ENCODE measurements at regions not wholly inside any gene's neighbourhood (a gene's known extent, or its start where the extent isn't known, plus 50 kb on each side); places are given as distances from the start of the nearest gene placed in this dataset.

GRCh38 chr6:170128811-170129681, 161.8 kb downstream of the DLL1 start:
- 83 to 89% methylated on average over 19 to 31 of the region's 34 CpGs for WGBS, 2 donors
- intact Hi-C loops (cut with DNase I) = no loop called here
- Histone ChIP-seq H3K36me3 (replicated peaks in 1 of 2; ENCODE audit: insufficient read depth in 1 of 2, low read depth in 2 of 2) (no peaks in the 10 kb centered on the region), H3K27ac (no peak overlapping the region), H3K9me3 (no peaks in the 10 kb centered on the region), H3K4me3 (no peak overlapping the region), H3K27me3 (no peaks in the 10 kb centered on the region), H3K4me1 (peaks cover 28% of the 10 kb centered on the region)
- no peak for ATAC-seq
- no peak for TF ChIP-seq CTCF (IDR thresholded peaks at IDR 0.05)
- TF ChIP-seq POLR2A (IDR thresholded peaks at IDR 0.05) = no peak
- peak in 3 of 4 donors; percentile 1 to 7 (median 6) for DNase-seq

GRCh38 chr6:170128346-170128745, 162.5 kb downstream of the DLL1 start:
- ATAC-seq = no peak
- 84 to 85% methylated on average over 10 of the region's 10 CpGs for WGBS, 2 donors
- no peak overlapping the region for H3K4me3 ChIP-seq
- H3K36me3 ChIP-seq (replicated peaks in 1 of 2; ENCODE audit: insufficient read depth in 1 of 2, low read depth in 2 of 2) = no peaks in the 10 kb centered on the region
- peaks cover 24% of the 10 kb centered on the region for H3K4me1 ChIP-seq
- no peaks in the 10 kb centered on the region for H3K27me3 ChIP-seq
- no peak for DNase-seq
- TF ChIP-seq CTCF (IDR thresholded peaks at IDR 0.05) (no peak), POLR2A (IDR thresholded peaks at IDR 0.05) (no peak)
- no peak overlapping the region for H3K27ac ChIP-seq
- no peaks in the 10 kb centered on the region for H3K9me3 ChIP-seq
- intact Hi-C loops (cut with DNase I) = no loop called here

GRCh38 chr6:170127151-170127550, 163.7 kb downstream of the DLL1 start:
- Histone ChIP-seq H3K27me3 (no peaks in the 10 kb centered on the region), H3K27ac (no peak overlapping the region), H3K4me3 (no peak overlapping the region), H3K9me3 (no peaks in the 10 kb centered on the region), H3K4me1 (peaks cover 23% of the 10 kb centered on the region), H3K36me3 (replicated peaks in 1 of 2; ENCODE audit: insufficient read depth in 1 of 2, low read depth in 2 of 2) (no peaks in the 10 kb centered on the region)
- intact Hi-C loops (cut with DNase I) = no loop called here
- DNase-seq (peak in 1 of 4 donors; percentile 5), ATAC-seq (no peak)
- no peak for TF ChIP-seq POLR2A (IDR thresholded peaks at IDR 0.05)
- TF ChIP-seq CTCF (IDR thresholded peaks at IDR 0.05) = no peak
- 92 to 93% methylated on average over 9 of the region's 9 CpGs for WGBS, 2 donors

GRCh38 chr6:170125456-170126300, 165.2 kb downstream of the DLL1 start:
- Histone ChIP-seq H3K4me3 (no peak overlapping the region), H3K9me3 (no peaks in the 10 kb centered on the region), H3K4me1 (peaks cover 23% of the 10 kb centered on the region), H3K27ac (peak overlapping the region in 1 of 4 donors; percentile 60), H3K27me3 (no peaks in the 10 kb centered on the region), H3K36me3 (replicated peaks in 1 of 2; ENCODE audit: insufficient read depth in 1 of 2, low read depth in 2 of 2) (no peaks in the 10 kb centered on the region)
- intact Hi-C loops (cut with DNase I) = no loop called here
- ATAC-seq = no peak
- WGBS, 2 donors = 89 to 96% methylated on average over 16 to 27 of the region's 27 CpGs
- TF ChIP-seq POLR2A (IDR thresholded peaks at IDR 0.05) (no peak), CTCF (IDR thresholded peaks at IDR 0.05) (no peak)
- DNase-seq = peak in 2 of 4 donors; percentile 1 to 3

Measured in body of pancreas (tissue), 4 donors.